RWPE2 (cell line): ENCODE measurements at regions not wholly inside any gene's neighbourhood (a gene's known extent, or its start where the extent isn't known, plus 50 kb on each side); places are given as distances from the start of the nearest gene placed in this dataset.

ENCODE experiments used
- ATAC-seq: fragments of 200-7000 bp; cut with Tn5 transposase; 3 replicates; pipeline ENCODE4 v1.9.1; 2021; ENCODE audit warnings: low read depth
- DNase-seq: peaks from one replicate; pipeline ENCODE4 v3.0.0-alpha.2; 2020; ENCODE audit warnings: low spot score
- H3K27ac ChIP-seq: fragments of 450-650 bp; 2 replicates; pipeline ENCODE4 v1.5.1; 2017; ENCODE audit warnings: mild to moderate bottlenecking; ENCODE audit not compliant: poor library complexity, severe bottlenecking
- H3K27me3 ChIP-seq: fragments of 250-450 bp; sonication (Bioruptor Pico); 2 replicates; pipeline ENCODE4 v1.5.1; 2021; ENCODE audit warnings: mild to moderate bottlenecking, moderate library complexity; ENCODE audit not compliant: insufficient read depth, poor library complexity, severe bottlenecking
- H3K36me3 ChIP-seq: fragments of 250-450 bp; sonication (Bioruptor Pico); 2 replicates; pipeline ENCODE4 v1.5.1; 2020; ENCODE audit warnings: low read depth, mild to moderate bottlenecking, moderate library complexity
- H3K4me1 ChIP-seq: fragments of 250-450 bp; sonication (Bioruptor Pico); 2 replicates; pipeline ENCODE4 v1.5.1; 2021; ENCODE audit warnings: mild to moderate bottlenecking, moderate library complexity; ENCODE audit not compliant: insufficient read depth, poor library complexity, severe bottlenecking
- H3K4me3 ChIP-seq: fragments of 250-450 bp; sonication (Bioruptor Pico); 2 replicates; pipeline ENCODE4 v1.5.1; 2021; ENCODE audit warnings: mild to moderate bottlenecking, moderate library complexity; ENCODE audit not compliant: severe bottlenecking
- H3K9me3 ChIP-seq: fragments of 250-450 bp; sonication (Bioruptor Pico); 2 replicates; pipeline ENCODE4 v1.5.1; 2021; ENCODE audit warnings: mild to moderate bottlenecking, moderate library complexity; ENCODE audit not compliant: severe bottlenecking
- CTCF ChIP-seq: fragments of 450-650 bp; IDR thresholded peaks from one replicate; pipeline ENCODE4 v1.5.1; 2017; ENCODE audit warnings: mild to moderate bottlenecking, moderate library complexity; ENCODE audit not compliant: poor library complexity, severe bottlenecking

DNA sequence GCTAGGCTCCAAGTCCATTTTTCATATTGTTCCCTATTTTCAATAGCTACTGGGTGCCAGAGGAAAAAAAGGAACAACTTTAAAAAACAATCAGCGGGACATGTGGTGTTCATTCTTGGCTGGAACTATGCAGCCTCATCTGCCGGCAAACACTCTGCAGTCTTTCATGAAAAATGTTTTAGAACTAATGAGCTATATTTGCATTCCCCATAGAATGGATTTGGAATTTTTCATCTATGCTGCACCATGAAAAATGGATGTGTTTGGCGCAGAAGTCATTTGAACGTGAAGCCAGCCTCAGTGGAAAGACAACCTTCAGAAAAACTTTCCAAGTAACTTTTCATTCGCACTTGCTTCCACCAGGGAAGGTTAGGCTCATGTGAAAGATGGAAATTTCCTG is 270.5 kb downstream of the SKAP2 start:
- H3K27ac ChIP-seq, result no peak overlapping the region
- TF ChIP-seq CTCF, result no peak
- no peaks in the 10 kb centered on the region for H3K4me1 ChIP-seq
- H3K36me3 ChIP-seq, result no peaks in the 10 kb centered on the region
- no peaks in the 10 kb centered on the region for H3K9me3 ChIP-seq
- DNase-seq (no peak), ATAC-seq (no peak)
- H3K27me3 ChIP-seq, result no peaks in the 10 kb centered on the region
- H3K4me3 ChIP-seq, result no peak overlapping the region

- H3K27me3 ChIP-seq, result no peaks in the 10 kb centered on the region
- no peak for DNase-seq
- H3K4me3 ChIP-seq, result no peak overlapping the region
- no peaks in the 10 kb centered on the region for H3K4me1 ChIP-seq
- no peak overlapping the region for H3K27ac ChIP-seq
- no peak for ATAC-seq
- H3K9me3 ChIP-seq, result no peaks in the 10 kb centered on the region
- H3K36me3 ChIP-seq, result no peaks in the 10 kb centered on the region
- no peak for TF ChIP-seq CTCF
These were observed 269.8 kb downstream of the SKAP2 start for GRCh38 chr7:26594553-26594952.

- Histone ChIP-seq H3K36me3 (no peaks in the 10 kb centered on the region), H3K4me3 (no peak overlapping the region), H3K27ac (no peak overlapping the region), H3K27me3 (no peaks in the 10 kb centered on the region), H3K4me1 (peaks cover 6% of the 10 kb centered on the region), H3K9me3 (no peaks in the 10 kb centered on the region)
- TF ChIP-seq CTCF, result no peak
- ATAC-seq, result no peak
- no peak for DNase-seq
These were observed 265.5 kb downstream of the SKAP2 start for GRCh38 chr7:26598867-26599266.

- no peak overlapping the region for H3K27ac ChIP-seq
- DNase-seq (no peak), ATAC-seq (no peak)
- no peaks in the 10 kb centered on the region for H3K36me3 ChIP-seq
- peaks cover 8% of the 10 kb centered on the region for H3K4me1 ChIP-seq
- H3K9me3 ChIP-seq, result no peaks in the 10 kb centered on the region
- H3K4me3 ChIP-seq, result no peak overlapping the region
- no peaks in the 10 kb centered on the region for H3K27me3 ChIP-seq
- no peak for TF ChIP-seq CTCF
These were observed 264.4 kb downstream of the SKAP2 start for GRCh38 chr7:26599982-26600381.

DNA sequence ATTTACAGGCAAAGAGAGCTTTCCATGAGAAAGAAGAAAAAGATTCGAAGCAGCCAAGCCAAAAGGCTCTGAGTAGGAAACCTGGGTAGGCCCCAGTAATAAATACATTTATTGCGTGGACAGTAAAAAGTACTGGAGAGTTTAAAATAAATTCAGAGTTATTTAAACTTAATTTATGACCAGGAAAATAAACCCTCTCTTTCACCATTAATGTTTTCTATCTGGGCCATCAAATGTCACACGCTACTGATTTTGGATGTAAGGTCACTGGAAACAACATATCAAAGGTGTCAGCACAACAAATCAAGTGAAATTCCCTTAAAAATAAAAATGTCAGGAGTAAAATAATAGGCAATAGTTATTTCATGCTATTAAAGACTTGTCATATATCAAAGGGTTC is 264.0 kb downstream of the SKAP2 start:
- Histone ChIP-seq H3K27ac (no peak overlapping the region), H3K9me3 (no peaks in the 10 kb centered on the region), H3K36me3 (no peaks in the 10 kb centered on the region), H3K4me3 (no peak overlapping the region), H3K4me1 (peaks cover 8% of the 10 kb centered on the region), H3K27me3 (no peaks in the 10 kb centered on the region)
- ATAC-seq (no peak), DNase-seq (no peak)
- no peak for TF ChIP-seq CTCF
